ENCODE measurements at regions not wholly inside any gene's neighbourhood (a gene's known extent, or its start where the extent isn't known, plus 50 kb on each side); places are given as distances from the start of the nearest gene placed in this dataset.

DNA sequence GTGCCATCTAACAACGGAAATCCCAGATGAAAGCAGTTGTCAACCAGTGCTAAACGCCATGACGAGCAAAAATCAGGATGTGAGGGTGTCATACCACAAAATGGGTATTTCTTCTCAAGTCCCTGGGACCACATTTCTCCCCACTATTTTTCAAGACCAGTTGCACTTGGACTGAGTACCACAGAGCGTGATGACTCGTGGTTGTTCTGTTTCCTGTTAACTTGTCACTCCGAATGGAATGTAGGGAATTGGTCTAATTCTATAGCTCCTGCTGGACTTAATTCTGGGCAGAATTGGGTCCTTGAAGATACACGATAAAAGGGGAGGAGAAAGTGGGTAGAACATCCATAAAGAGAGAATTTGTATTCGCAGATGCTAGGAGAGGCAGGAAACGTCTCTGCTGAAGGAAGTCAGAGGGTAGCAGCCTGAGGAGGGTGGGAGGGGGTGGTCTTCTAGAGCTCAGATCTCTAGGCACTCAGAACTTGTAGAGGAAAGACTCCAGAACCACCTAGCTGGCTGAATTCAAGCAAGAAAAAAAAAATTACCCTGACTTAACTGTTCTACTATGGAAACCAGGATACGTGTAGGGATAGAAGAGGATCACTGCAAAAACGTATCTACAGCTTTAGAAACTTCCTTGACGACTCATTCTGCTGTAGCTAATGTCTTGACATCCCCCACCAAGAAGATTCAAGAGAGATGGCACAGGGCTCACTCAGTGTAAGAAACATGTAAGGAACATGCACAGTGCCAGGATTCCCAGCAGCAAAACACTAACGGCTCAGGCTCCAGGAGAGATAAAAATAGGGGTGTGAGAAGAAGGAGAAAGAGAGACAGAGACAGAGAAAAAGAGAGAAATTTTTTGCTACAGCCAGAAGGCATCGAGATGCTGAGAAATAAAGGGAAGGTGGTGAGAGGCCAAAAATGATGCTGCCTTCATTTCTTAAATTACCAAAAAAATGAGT, 494.7 kb downstream of the CD83 start:
- H3K27me3 ChIP-seq (ENCODE audit: control insufficient read depth, insufficient read depth, low read length) = no peaks in the 10 kb centered on the region

DNA sequence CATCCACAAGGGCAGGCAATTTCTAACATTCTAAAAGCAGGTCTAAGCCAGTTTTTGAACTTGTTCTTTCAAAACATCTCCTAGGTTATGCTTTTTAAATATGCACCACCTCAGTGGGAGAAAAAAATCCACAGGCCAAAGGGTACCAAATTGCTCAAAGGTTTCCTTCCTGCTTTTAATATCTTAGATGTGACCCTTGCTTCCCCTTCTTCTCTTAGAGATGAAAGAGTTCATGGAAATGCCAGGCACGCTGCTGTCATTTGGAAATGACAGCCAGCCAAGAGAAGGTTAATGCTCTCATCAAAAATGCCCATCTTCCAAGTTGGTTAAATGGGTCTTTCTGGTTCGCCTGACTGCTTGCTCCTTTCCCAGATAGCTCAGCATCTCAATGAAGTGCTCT, 497.1 kb downstream of the CD83 start:
- Histone ChIP-seq H3K9me3 (ENCODE audit: control insufficient read depth, low read length) (no peaks in the 10 kb centered on the region), H3K4me3 (ENCODE audit: low read depth, low read length) (no peak overlapping the region), H3K4me1 (peaks cover 3% of the 10 kb centered on the region), H2AFZ (no peak overlapping the region), H3K27ac (no peak overlapping the region), H3K9ac (no peak overlapping the region), H3K27me3 (ENCODE audit: control insufficient read depth, insufficient read depth, low read length) (no peaks in the 10 kb centered on the region), H3K4me2 (ENCODE audit: low read length) (no peak overlapping the region), H3K79me2 (no peaks in the 10 kb centered on the region), H3K36me3 (ENCODE audit: control insufficient read depth, insufficient read depth, low read length) (no peaks in the 10 kb centered on the region)
- TF ChIP-seq, protein P1, sequence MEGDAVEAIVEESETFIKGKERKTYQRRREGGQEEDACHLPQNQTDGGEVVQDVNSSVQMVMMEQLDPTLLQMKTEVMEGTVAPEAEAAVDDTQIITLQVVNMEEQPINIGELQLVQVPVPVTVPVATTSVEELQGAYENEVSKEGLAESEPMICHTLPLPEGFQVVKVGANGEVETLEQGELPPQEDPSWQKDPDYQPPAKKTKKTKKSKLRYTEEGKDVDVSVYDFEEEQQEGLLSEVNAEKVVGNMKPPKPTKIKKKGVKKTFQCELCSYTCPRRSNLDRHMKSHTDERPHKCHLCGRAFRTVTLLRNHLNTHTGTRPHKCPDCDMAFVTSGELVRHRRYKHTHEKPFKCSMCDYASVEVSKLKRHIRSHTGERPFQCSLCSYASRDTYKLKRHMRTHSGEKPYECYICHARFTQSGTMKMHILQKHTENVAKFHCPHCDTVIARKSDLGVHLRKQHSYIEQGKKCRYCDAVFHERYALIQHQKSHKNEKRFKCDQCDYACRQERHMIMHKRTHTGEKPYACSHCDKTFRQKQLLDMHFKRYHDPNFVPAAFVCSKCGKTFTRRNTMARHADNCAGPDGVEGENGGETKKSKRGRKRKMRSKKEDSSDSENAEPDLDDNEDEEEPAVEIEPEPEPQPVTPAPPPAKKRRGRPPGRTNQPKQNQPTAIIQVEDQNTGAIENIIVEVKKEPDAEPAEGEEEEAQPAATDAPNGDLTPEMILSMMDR (IDR thresholded peaks at IDR 0.05) = no peak

More for the DNA sequence above, 494.7 kb downstream of the CD83 start:
- Histone ChIP-seq H2AFZ (no peak overlapping the region), H3K4me2 (ENCODE audit: low read length) (no peak overlapping the region), H3K9me3 (ENCODE audit: control insufficient read depth, low read length) (no peaks in the 10 kb centered on the region), H3K9ac (no peak overlapping the region), H3K27ac (no peak overlapping the region), H3K79me2 (no peaks in the 10 kb centered on the region), H3K4me3 (ENCODE audit: low read depth, low read length) (no peak overlapping the region), H3K4me1 (no peaks in the 10 kb centered on the region), H3K36me3 (ENCODE audit: control insufficient read depth, insufficient read depth, low read length) (no peaks in the 10 kb centered on the region)
- TF ChIP-seq, protein P1 (IDR thresholded peaks at IDR 0.05) = no peak

DNA sequence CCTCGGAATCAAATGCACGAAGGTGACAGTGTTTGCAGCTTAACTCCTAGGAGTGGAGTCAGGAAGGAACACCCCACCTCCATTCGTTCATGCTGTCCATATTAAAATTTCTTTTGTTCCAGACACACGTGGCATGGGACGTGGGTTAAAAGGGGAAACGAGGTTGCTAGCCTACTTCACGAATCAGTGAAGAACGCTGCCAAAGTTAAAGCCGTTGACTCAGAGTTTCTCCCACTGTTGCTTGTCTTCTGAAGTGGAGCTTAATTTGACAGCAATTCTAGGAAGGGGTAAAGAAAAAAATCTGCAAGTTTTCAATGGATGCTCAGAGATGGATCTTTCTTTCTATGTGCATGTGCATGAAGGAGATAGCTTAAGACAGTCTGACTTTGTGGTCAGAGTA, 499.1 kb downstream of the CD83 start:
- Histone ChIP-seq H3K27ac (no peak overlapping the region), H3K9ac (no peak overlapping the region), H2AFZ (no peak overlapping the region), H3K27me3 (ENCODE audit: control insufficient read depth, insufficient read depth, low read length) (no peaks in the 10 kb centered on the region), H3K36me3 (ENCODE audit: control insufficient read depth, insufficient read depth, low read length) (no peaks in the 10 kb centered on the region), H3K79me2 (no peaks in the 10 kb centered on the region), H3K4me1 (peaks cover 3% of the 10 kb centered on the region), H3K9me3 (ENCODE audit: control insufficient read depth, low read length) (no peaks in the 10 kb centered on the region), H3K4me2 (ENCODE audit: low read length) (no peak overlapping the region), H3K4me3 (ENCODE audit: low read depth, low read length) (no peak overlapping the region)
- TF ChIP-seq, protein P1 (IDR thresholded peaks at IDR 0.05) = no peak

DNA sequence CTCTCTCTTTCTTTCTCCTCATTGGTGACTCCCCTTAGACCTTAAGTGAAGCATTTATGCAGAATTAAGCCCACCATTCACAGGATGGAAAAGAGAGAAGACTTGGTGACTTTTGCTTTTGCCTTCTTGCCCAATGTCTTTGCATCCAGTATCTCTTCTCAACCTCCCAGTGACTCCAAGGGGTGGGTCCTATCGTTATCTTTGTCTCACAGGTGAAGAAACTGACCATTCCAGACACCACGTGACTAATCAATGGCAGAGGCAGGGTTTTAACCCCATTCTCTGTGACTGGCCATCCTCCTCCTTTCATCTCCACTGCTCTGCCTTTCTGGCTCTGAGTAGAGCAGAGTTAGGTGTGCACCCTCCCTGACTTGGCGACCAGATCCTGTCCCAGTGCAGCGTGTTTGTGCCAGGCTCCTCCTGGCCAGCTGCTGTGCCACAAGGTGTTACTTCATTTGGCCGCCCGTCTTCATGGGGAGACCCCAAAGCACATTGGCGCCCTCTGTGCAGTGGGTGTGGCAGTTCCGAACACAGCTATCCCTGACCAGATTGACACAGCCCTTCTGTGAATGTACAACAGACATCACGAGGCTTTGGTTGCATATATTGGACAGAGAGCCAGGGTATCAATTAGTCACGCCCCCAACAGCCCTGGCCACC, 501.3 kb downstream of the CD83 start:
- no peak overlapping the region for H3K27ac ChIP-seq
- no peaks in the 10 kb centered on the region for H3K79me2 ChIP-seq
- H3K36me3 ChIP-seq (ENCODE audit: control insufficient read depth, insufficient read depth, low read length) = no peaks in the 10 kb centered on the region
- H3K9me3 ChIP-seq (ENCODE audit: control insufficient read depth, low read length) = no peaks in the 10 kb centered on the region
- no peak overlapping the region for H2AFZ ChIP-seq
- H3K4me2 ChIP-seq (ENCODE audit: low read length) = no peak overlapping the region
- TF ChIP-seq, protein P1 (IDR thresholded peaks at IDR 0.05) = no peak
- no peaks in the 10 kb centered on the region for H3K27me3 ChIP-seq (ENCODE audit: control insufficient read depth, insufficient read depth, low read length)
- no peak overlapping the region for H3K9ac ChIP-seq
- H3K4me3 ChIP-seq (ENCODE audit: low read depth, low read length) = no peak overlapping the region
- H3K4me1 ChIP-seq = peaks cover 3% of the 10 kb centered on the region

All from parathyroid adenoma (tissue), 2 donors.